Peyer's patch (tissue), 4 donors: ENCODE measurements at regions not wholly inside any gene's neighbourhood (a gene's known extent, or its start where the extent isn't known, plus 50 kb on each side); places are given as distances from the start of the nearest gene placed in this dataset.

Experiments
- POLR2A ChIP-seq, 2 donors: fragments of 450-650 bp; IDR thresholded peaks; one replicate each; pipeline ENCODE4 v1.5.1; 2017; ENCODE audit warnings: antibody characterized with exemption in 2 of 2, mild to moderate bottlenecking in 2 of 2, moderate library complexity in 2 of 2
- TF ChIP-seq, protein P1 (sequence below), 6 experiments: fragments of 450-650 bp in 4 of 6; fragments of 200-600 bp in 2 of 6; sonication (generic) in 1 of 6; IDR thresholded peaks; one replicate each; pipeline ENCODE4 v1.5.1; 2017 to 2019; ENCODE audit warnings: antibody characterized with exemption in 6 of 6, mild to moderate bottlenecking in 3 of 6, moderate library complexity in 1 of 6

GRCh38 chr3:191727338-191727737 lies 266.4 kb downstream of the PYDC2 start:
- TF ChIP-seq, protein P1, sequence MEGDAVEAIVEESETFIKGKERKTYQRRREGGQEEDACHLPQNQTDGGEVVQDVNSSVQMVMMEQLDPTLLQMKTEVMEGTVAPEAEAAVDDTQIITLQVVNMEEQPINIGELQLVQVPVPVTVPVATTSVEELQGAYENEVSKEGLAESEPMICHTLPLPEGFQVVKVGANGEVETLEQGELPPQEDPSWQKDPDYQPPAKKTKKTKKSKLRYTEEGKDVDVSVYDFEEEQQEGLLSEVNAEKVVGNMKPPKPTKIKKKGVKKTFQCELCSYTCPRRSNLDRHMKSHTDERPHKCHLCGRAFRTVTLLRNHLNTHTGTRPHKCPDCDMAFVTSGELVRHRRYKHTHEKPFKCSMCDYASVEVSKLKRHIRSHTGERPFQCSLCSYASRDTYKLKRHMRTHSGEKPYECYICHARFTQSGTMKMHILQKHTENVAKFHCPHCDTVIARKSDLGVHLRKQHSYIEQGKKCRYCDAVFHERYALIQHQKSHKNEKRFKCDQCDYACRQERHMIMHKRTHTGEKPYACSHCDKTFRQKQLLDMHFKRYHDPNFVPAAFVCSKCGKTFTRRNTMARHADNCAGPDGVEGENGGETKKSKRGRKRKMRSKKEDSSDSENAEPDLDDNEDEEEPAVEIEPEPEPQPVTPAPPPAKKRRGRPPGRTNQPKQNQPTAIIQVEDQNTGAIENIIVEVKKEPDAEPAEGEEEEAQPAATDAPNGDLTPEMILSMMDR (IDR thresholded peaks at IDR 0.05), result no peak
- TF ChIP-seq POLR2A (IDR thresholded peaks at IDR 0.05), result no peak
